ENCODE measurements at regions not wholly inside any gene's neighbourhood (a gene's known extent, or its start where the extent isn't known, plus 50 kb on each side); places are given as distances from the start of the nearest gene placed in this dataset.
"Not testable (repeated sequence)": the region's sequence is repeated elsewhere in the genome, so short reads cannot be mapped to it uniquely, and the experiment has no call there.

GRCh38 chr7:155945670-155946325, 133.5 kb upstream of the SHH start:
- no peak for DNase-seq (ENCODE audit: low read depth)

- DNase-seq (ENCODE audit: low read depth): no peak
Observed at GRCh38 chr7:155944901-155945300, 132.6 kb upstream of the SHH start.

- DNase-seq (ENCODE audit: low read depth): no peak
Observed at GRCh38 chr7:155943251-155943899, 131.1 kb upstream of the SHH start.

GRCh38 chr7:155942226-155942950, 130.1 kb upstream of the SHH start:
- no peak for DNase-seq (ENCODE audit: low read depth)

- no peak for DNase-seq (ENCODE audit: low read depth)
Observed at GRCh38 chr7:155941688-155942087, 129.4 kb upstream of the SHH start.

GRCh38 chr7:155939350-155939749, 127.1 kb upstream of the SHH start:
- DNase-seq (ENCODE audit: low read depth): no peak

GRCh38 chr7:155938129-155938528, 125.9 kb upstream of the SHH start:
- DNase-seq (ENCODE audit: low read depth): no peak

- DNase-seq (ENCODE audit: low read depth): no peak
Observed at GRCh38 chr7:155935726-155936125, 123.5 kb upstream of the SHH start.

- no peak for DNase-seq (ENCODE audit: low read depth)
Observed at GRCh38 chr7:155935005-155935557, 122.8 kb upstream of the SHH start.

GRCh38 chr7:155932324-155932723, 120.1 kb upstream of the SHH start:
- DNase-seq (ENCODE audit: low read depth): not testable (repeated sequence)

GRCh38 chr7:155931396-155932085, 119.3 kb upstream of the SHH start:
- no peak for DNase-seq (ENCODE audit: low read depth)

GRCh38 chr7:155930527-155930926, 118.3 kb upstream of the SHH start:
- no peak for DNase-seq (ENCODE audit: low read depth)

- DNase-seq (ENCODE audit: low read depth): no peak
Observed at GRCh38 chr7:155930061-155930460, 117.8 kb upstream of the SHH start.

GRCh38 chr7:155928583-155928982, 116.3 kb upstream of the SHH start:
- no peak for DNase-seq (ENCODE audit: low read depth)

GRCh38 chr7:155927905-155928304, 115.6 kb upstream of the SHH start:
- DNase-seq (ENCODE audit: low read depth): no peak

GRCh38 chr7:155925682-155926081, 113.4 kb upstream of the SHH start:
- no peak for DNase-seq (ENCODE audit: low read depth)

- no peak for DNase-seq (ENCODE audit: low read depth)
Observed at GRCh38 chr7:155922067-155922816, 110.0 kb upstream of the SHH start.

- DNase-seq (ENCODE audit: low read depth): no peak
Observed at GRCh38 chr7:155921804-155922066, 109.5 kb upstream of the SHH start.

- no peak for DNase-seq (ENCODE audit: low read depth)
Observed at GRCh38 chr7:155921086-155921803, 109.0 kb upstream of the SHH start.

- DNase-seq (ENCODE audit: low read depth): no peak
Observed at GRCh38 chr7:155920068-155920461, 107.8 kb upstream of the SHH start.

- DNase-seq (ENCODE audit: low read depth): no peak
Observed at GRCh38 chr7:155919391-155920067, 107.3 kb upstream of the SHH start.
